Right ventricle myocardium superior (tissue), 1 donor: ENCODE measurements at regions not wholly inside any gene's neighbourhood (a gene's known extent, or its start where the extent isn't known, plus 50 kb on each side); places are given as distances from the start of the nearest gene placed in this dataset.
"Not testable (repeated sequence)": the region's sequence is repeated elsewhere in the genome, so short reads cannot be mapped to it uniquely, and the experiment has no call there.

Experiments used
- ATAC-seq: fragments of 200-7000 bp; cut with Tn5 transposase; one replicate; pipeline ENCODE4 v1.9.1; 2020; ENCODE audit warnings: mild to moderate bottlenecking; ENCODE audit not compliant: poor library complexity
- DNase-seq: peaks from one replicate; pipeline ENCODE4 v3.0.0-alpha.2; 2020
- intact Hi-C: fragments of 100-400 bp; cut with DNase I; formaldehyde crosslinking; loops from one replicate; pipeline ENCODE4 v1.11.2; 2022
- donor health status: DM: no; HTN: yes; CAD: no; lungs with severe emphysema.

DNA sequence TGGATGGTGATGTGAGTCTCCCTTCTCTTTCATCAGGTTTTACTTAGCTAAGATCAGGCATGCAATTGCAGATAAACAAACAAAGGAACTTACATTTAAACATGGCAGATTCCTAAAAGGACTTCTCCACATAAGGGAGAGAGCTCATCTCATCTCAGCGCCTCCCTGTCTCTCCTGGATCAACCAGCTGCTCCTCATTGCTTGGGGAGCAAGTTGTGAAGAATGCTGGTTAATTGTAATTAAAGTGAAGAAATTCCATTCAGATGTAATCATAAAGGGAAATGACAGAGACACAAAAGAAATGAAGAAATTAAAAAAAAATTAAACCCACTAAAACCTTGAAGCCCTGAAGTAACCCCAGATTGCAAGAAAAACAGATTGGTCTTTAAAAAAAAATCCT is 104.4 kb upstream of the DIO2 start:
- ATAC-seq (no peak), DNase-seq (no peak)
- intact Hi-C loops: no loop called here

DNA sequence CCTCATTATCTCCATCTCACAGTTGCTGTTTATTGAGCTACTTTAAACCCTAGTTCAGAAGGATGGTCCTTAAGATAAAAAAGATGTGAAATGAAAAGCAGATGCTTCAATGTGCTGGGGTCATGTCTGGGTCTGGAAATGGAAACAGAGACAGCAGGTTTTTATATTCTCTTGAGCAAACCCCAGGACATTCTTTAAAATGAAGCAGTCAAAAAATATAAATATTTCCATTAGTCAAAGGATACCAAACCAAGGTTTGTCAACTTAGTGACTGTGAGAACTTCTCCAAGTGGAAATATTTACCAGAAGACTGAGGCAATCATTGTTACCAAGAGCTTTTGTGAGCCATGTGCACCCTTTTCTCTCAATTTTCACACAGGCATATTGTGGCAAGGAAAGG is 102.5 kb upstream of the DIO2 start:
- DNase-seq (no peak), ATAC-seq (no peak)
- intact Hi-C loops: no loop called here

DNA sequence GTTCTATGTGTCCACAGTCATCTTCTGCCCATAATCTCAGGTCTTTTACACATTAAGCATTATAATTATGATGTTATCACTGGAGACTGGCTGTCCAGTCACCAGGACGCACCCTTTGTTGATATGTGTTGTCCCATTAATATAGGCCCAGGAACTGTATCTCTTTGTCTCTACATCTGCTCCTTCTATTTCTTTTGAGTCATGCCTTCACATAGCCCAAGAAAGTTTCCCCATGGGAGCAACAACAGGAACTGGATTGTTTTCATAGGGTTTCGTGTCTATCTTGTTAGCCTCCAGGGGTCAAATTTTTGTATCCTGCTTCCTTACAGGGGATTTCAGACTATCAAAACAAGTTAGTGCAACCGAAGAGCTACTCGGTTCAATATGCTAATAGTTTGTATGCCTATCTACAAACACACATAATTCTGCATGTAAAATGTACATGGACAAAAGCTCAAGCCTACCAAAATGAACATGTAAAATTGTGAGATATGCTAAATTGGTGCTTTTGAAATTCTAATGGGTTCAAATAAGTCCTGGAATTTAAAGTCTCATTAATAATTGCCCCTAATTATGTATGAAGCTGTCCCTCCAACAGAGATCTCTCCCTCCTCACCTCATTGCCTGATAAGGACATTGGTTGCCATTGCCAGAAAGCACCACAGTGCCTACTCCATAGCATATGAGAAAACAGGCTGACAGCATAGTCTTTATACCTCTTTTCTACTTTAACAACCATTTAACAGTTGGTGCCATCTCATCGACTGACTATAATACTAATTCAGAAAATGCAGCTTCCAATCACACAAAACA is 99.8 kb upstream of the DIO2 start:
- intact Hi-C loops: no loop called here
- ATAC-seq (peak; percentile 71), DNase-seq (no peak)

DNA sequence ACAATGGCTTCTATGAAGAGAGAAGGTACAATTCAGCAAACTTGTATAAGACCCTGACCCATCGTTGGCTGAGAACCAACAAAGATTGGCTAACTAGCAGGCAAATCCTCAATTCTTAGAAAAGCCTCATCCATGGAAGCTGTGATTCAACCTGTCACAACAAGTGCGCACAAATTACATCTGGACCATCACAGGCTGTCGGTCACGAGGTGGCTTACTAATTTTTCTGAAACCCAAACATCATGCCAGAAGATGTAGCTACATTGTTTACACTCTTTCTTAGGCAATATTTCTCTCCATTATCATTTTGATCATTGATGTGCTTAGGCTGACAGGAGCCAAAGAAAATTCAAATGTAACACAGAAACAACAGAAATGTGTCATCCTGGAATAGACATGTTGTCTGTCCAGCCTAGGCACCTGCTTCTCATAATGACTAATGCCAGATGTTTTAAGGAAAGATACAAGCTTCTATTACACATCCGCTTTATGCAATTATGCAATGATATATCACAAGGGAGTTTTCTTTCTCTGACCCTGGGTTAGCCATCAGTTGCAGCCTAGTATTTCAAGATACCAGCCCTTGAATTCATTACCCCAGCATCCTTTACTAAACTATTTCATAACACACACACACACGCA is 92.9 kb upstream of the DIO2 start:
- intact Hi-C loops: no loop called here
- DNase-seq (no peak), ATAC-seq (peak; percentile 91)

DNA sequence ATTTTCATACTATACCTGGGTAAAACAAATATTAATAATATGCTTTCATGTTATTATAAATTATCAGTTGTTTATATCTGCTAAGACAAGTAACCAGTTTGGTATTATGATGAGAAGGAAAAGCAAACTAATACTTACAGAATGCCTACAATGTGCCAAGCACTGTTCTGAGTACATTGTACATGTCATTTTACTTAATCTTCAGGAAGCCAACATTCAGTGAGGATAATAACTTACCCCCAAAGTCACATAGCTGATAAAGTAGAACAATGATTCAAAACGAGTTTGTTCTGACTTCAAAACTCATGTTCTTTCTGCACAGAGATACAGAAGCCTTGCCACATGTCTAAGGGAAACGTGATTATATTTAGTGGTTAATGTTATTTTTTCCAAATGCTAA is 89.0 kb upstream of the DIO2 start:
- intact Hi-C loops: no loop called here
- DNase-seq (no peak), ATAC-seq (no peak)

DNA sequence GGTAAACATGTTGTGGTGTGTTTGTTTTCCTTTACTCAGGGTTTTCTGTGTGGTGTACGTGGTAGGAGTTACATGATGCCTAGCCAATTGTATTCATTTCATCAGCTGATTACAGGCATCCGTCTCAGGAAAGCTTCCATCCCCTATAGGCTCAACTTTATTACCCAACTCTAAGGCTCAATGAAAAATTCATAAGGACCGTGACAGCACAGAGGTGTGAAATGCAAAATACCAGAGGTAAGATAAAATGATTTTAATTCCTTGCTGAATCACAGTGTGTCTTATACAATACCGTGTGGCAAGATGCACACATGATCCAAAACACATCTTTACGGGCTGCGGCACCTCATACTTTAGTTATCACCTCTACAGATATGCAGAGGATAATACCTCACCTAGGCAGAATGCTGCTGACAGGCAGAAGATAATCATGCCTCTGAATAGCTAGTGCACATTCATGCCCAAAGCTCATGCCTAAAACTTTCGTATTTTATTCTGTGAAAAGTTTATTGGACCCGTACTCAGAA is 87.2 kb upstream of the DIO2 start:
- intact Hi-C loops: no loop called here
- DNase-seq: no peak
- ATAC-seq: no peak

DNA sequence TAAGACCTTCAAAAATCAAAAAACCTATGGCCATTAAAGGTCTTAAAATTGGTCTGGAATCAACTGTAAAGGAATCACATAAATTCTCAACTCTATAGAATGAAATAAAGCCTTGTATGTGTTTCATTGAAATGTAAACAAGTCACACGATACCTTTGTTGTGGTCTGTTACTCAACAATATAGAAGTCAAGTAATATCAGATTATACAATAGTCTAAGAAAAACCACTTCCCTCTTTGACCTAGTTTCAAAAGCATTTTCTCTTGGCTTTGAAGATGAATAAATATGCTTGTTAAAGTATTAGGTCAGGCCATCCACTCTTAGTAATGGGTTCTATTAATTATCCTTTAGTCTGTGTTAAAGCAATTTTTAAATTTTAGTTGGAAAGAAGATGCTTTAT is 79.8 kb upstream of the DIO2 start:
- ATAC-seq (no peak), DNase-seq (no peak)
- intact Hi-C loops: no loop called here

DNA sequence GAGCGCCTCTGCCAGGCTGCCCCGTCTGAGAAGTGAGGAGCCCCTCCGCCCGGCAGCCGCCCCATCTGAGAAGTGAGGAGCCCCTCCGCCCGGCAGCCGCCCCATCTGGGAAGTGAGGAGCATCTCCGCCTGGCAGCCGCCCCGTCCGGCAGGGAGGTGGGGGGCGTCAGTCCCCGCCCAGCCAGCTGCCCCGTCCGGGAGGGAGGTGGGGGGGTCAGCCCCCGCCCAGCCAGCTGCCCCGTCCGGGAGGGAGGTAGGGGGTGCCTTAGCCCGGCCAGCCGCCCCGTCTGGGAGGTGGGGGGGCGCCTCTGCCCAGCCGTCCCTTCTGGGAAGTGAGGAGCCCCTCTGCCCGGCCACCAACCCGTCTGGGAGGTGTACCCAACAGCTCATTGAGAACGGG is 75.4 kb upstream of the DIO2 start:
- DNase-seq, ATAC-seq, intact Hi-C loops: not testable (repeated sequence)

DNA sequence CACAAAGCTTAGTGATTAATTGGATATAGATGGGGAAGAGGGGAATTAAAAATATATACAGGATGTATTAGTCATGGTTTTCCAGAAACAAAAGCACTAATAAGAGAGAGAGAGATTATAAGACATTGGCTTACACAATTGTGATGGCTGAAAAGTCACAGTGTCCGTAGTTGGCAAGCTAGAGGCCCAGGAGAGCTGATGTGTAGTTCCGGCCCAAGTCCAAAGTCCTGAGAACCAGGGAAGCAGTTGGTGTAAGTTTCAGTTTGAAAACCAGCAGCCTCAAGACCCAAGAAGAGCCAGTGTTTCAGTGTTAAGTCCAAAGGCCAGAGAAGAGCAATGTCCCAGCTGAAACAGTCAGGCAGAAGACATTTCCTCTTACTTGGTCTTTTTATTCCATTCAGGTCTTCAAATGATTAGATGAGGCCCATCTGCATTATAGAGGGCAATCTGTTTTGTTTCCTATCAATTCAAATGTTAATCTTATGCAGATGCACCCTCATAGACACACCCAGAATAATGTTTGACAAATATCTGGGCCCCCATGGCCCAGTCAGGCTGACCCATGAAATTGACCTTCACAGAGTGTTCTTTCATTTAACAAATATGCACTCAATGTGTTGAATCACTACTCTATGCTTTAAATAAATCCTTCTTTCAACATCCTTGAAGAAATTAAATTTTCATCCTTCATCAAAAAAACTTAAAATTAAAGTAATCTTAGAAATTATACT is 67.2 kb upstream of the DIO2 start:
- DNase-seq: peak; percentile 61
- ATAC-seq: peak; percentile 88
- intact Hi-C loops: no loop called here

DNA sequence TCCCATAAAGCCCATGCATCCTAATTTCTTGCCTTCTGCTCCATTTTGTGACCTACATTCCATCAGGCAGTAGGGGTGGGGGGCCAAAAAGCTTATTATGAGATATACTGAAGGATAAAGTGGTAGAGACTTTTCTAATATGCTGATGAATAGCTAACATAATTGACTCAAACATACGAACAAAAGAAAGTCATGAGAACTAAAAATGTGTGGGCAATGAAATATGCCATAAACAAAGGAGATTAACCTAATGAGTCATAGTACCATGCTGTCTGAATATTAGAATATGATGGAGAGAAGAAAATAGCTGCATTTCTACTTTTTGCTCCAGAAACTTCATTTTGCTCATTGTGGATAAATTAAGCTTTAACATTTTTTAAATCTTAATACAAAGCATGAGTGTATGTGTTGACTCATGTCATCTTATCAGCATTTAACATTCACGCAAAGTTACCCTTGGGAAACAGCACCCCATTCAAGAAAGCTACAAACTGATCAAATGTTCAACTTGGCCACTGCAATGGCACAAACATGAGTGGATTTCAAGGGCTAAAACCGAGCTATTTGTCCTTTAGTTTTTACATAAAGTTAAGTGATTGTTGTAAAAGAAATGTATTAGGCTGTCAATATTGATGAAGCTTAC is 64.0 kb upstream of the DIO2 start:
- no peak for DNase-seq
- intact Hi-C loops: no loop called here
- no peak for ATAC-seq

DNA sequence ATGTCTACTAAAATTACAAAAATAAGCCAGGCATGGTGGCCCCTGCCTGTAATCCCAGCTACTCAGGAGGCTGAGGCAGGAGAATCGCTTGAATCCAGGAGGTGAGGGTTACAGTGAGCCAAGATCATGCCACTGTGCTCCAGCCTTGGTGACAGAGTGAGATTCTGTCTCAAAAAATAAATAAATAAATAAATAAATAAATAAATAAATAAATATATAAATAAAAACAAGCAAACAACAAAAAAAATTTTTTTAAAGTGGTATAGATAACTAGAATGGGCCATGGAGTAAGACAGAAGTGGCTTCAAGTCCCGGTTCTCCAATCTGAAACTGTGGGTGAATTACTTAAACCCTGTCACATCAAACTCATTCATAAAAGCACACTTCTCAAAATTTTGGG is 63.0 kb upstream of the DIO2 start:
- ATAC-seq, intact Hi-C loops, DNase-seq: not testable (repeated sequence)

DNA sequence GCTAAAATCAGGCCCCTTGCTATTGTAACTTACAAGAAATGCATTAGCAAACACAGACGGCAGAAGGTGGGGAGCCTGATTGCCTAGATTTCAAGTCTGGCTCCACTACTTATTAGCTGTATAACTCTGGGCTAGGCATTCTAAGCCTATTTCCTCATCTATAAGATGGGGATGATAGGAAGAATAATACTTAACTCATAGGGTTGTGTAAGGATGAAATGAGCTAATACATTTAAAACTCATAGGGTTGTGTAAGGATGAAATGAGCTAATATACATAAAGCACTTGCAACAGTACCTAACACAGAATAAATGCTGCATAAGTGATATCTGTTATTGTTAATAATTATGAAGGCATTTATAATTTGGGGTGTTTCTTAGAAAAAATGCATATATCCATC is 60.1 kb upstream of the DIO2 start:
- intact Hi-C loops: no loop called here
- DNase-seq: no peak
- ATAC-seq: no peak

DNA sequence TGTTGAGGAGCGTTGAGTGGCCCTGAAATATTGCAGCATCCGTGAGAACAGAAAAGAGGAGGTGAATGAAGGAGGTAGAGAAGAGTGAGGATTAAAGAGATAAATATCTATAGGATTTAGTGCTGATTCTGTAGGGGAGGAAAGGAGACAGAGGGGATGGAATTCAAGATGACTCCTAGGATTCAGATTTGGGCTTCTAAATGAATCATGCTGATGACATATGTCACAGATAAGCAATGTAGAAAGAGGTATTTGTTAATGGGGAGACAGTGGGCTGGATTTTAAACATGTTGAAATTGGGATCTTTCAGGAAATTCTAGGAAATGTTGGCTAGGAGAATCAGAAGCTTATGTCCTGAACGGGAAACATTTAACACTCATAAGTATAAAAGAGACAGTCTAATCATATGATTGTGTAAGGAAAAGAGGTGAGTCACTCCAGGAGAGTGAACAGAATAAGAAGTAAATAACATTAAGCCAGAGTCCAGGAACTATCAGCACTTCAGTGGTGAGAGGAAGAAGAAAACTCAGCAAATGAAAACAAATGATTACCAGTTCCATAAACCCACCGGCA is 58.1 kb upstream of the DIO2 start:
- ATAC-seq (no peak), DNase-seq (no peak)
- intact Hi-C loops: no loop called here

DNA sequence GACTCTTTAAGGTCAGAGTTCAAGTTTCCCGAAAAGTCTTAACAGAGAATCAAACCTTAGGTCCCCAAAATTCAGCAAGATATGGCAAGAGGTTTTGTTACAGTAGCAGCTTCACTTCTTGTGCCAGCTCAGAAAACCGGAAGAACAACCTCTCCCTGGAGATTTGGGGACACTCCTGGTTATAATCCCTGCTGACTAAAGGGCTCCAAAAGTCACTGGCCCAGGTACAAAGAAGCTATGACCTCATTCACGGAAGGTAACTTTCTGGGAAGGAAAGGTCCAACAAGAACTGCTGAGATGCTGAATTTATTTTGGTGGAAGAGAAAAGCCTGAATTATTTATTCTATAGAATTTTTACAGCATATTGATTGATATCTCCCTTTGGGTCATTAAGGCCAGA is 55.6 kb upstream of the DIO2 start:
- DNase-seq: no peak
- no peak for ATAC-seq
- intact Hi-C loops: no loop called here

DNA sequence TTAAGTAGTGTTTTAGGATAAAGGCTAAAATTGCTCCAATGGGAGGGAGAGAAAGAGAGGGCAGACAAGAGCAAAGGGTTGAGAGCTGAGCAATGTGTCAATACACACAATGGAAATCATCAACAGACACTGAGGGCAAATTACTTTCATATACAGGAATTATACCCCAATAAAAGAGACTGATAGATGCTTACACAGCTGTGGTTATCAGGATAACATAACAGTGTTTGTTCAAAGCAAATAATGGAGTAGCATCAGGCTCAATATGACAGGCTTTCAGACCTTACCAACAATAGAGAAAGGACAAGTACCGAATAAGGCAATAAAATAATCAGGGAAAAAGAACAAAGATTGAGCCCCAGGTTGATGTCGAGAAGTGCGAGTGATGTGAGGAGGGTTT is 53.4 kb upstream of the DIO2 start:
- intact Hi-C loops: no loop called here
- no peak for ATAC-seq
- DNase-seq: no peak
